ENCODE measurements at regions not wholly inside any gene's neighbourhood (a gene's known extent, or its start where the extent isn't known, plus 50 kb on each side); places are given as distances from the start of the nearest gene placed in this dataset.

GRCh38 chrX:11039926-11040325 is 71.2 kb upstream of the HCCS start:
- TF ChIP-seq, protein P1, sequence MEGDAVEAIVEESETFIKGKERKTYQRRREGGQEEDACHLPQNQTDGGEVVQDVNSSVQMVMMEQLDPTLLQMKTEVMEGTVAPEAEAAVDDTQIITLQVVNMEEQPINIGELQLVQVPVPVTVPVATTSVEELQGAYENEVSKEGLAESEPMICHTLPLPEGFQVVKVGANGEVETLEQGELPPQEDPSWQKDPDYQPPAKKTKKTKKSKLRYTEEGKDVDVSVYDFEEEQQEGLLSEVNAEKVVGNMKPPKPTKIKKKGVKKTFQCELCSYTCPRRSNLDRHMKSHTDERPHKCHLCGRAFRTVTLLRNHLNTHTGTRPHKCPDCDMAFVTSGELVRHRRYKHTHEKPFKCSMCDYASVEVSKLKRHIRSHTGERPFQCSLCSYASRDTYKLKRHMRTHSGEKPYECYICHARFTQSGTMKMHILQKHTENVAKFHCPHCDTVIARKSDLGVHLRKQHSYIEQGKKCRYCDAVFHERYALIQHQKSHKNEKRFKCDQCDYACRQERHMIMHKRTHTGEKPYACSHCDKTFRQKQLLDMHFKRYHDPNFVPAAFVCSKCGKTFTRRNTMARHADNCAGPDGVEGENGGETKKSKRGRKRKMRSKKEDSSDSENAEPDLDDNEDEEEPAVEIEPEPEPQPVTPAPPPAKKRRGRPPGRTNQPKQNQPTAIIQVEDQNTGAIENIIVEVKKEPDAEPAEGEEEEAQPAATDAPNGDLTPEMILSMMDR (IDR thresholded peaks at IDR 0.05; ENCODE audit: insufficient read depth, low read depth, low read length, missing control alignments), result no peak
- H3K4me3 ChIP-seq (ENCODE audit: low read depth, low read length), result no peak overlapping the region
- DNase-seq (ENCODE audit: low read depth), result no peak

DNA sequence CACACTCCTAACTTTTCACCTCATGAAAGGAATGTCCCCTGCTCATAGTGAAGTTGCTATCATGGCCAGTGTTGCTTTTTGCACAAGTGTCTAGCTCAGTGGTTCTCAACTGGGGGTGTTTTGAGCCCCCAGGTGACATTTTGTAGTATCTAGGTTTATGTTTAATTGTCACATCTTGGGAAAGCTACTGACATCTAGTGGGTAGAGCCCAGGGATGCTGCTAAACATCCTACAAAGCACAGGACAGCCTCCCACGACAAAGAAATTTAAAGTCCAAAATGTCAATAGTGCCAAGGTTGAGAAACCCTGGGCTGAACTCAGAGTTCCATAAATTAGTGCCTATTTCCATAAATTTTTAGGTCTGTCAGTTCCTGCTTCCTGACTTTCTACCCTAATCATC is 70.7 kb upstream of the HCCS start:
- no peak for DNase-seq (ENCODE audit: low read depth)
- no peak overlapping the region for H3K4me3 ChIP-seq (ENCODE audit: low read depth, low read length)
- TF ChIP-seq, protein P1 (IDR thresholded peaks at IDR 0.05; ENCODE audit: insufficient read depth, low read depth, low read length, missing control alignments), result no peak

DNA sequence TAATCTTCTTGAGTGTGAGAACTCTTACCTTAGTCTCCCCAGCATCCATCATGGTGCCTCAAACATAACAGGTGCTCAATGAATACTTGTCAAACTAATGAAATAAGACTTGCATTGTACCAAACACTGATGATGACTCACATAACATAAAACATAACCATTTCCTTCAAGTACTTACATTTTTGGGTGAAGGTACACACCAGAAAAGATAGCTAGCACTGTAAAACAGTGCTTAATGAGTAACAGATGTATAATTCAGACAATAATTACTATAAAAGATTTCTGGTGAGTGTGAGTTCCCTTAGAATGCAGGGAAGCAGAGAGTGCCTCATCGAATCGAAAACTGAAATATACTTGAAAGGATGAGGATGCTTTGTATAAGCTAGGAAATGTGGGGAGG is 70.1 kb upstream of the HCCS start:
- no peak overlapping the region for H3K4me3 ChIP-seq (ENCODE audit: low read depth, low read length)
- TF ChIP-seq, protein P1 (IDR thresholded peaks at IDR 0.05; ENCODE audit: insufficient read depth, low read depth, low read length, missing control alignments), result no peak
- no peak for DNase-seq (ENCODE audit: low read depth)

- no peak for DNase-seq (ENCODE audit: low read depth)
- TF ChIP-seq, protein P1 (IDR thresholded peaks at IDR 0.05; ENCODE audit: insufficient read depth, low read depth, low read length, missing control alignments), result no peak
- no peak overlapping the region for H3K4me3 ChIP-seq (ENCODE audit: low read depth, low read length)
Measured at GRCh38 chrX:11050013-11050412, 61.1 kb upstream of the HCCS start.

DNA sequence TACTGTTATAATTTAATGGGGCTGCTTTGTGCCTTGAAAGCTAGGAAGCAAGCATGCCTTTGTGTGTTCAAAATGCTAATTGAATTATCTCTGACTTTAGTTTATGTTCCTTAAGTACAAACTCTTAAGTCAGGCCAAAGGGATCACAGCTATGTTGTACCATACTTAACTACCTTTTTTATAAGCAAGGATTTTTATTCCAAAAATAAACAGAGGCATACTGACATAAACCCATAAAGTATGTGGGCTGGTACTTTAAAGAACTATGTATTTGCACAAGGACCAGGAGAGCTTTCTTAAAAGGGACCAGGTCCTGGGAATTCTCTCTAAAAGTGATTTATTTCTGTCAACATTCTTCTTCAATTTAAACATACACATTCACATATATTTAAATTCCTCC is 57.8 kb upstream of the HCCS start:
- TF ChIP-seq, protein P1 (IDR thresholded peaks at IDR 0.05; ENCODE audit: insufficient read depth, low read depth, low read length, missing control alignments), result no peak
- DNase-seq (ENCODE audit: low read depth), result no peak
- no peak overlapping the region for H3K4me3 ChIP-seq (ENCODE audit: low read depth, low read length)

DNA sequence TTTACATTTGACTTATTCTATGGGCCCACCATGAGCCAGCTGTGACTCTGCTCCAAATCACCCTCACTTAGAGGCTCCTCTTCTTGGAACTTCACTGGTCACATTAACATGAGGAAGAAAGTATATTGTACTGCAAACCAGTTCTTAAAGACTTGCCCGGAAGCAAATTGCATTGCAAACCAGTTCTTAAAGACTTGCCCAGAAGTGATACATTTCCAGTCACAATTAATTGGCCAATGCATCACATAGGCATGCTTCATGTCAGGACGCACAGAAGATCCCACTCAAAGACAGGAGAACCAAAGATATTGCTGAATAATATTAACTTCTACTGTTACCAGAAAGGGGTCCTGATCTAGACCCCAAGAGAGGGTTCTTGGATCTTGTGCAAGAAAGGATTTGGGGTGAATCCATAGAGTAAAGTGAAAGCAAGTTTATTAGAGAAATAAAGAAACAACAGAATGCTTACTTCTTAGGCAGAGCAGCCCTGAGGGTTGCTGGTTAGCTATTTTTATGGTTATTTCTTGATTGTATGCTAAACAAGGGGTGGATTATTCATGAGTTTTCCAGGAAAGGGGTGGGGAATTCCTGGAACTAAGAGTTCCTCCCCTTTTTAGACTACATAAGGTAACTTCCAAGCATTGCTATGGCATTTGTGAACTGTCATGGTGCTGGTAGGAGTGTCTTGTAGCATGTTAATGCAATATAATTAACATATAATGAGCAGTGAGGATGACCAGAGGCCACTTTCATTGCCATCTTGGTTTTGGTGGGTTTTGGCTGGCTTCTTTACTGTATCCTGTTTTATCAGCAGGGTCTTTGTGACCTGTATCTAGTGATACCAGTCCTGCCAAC is 54.6 kb upstream of the HCCS start:
- DNase-seq (ENCODE audit: low read depth), result no peak
- no peak overlapping the region for H3K4me3 ChIP-seq (ENCODE audit: low read depth, low read length)
- TF ChIP-seq, protein P1 (IDR thresholded peaks at IDR 0.05; ENCODE audit: insufficient read depth, low read depth, low read length, missing control alignments), result no peak

GRCh38 chrX:11059933-11060332 is 51.2 kb upstream of the HCCS start:
- no peak for DNase-seq (ENCODE audit: low read depth)
- TF ChIP-seq, protein P1 (IDR thresholded peaks at IDR 0.05; ENCODE audit: insufficient read depth, low read depth, low read length, missing control alignments), result no peak
- H3K4me3 ChIP-seq (ENCODE audit: low read depth, low read length), result no peak overlapping the region

All from GM12865 (cell line).